ENCODE measurements at regions not wholly inside any gene's neighbourhood (a gene's known extent, or its start where the extent isn't known, plus 50 kb on each side); places are given as distances from the start of the nearest gene placed in this dataset.

DNA sequence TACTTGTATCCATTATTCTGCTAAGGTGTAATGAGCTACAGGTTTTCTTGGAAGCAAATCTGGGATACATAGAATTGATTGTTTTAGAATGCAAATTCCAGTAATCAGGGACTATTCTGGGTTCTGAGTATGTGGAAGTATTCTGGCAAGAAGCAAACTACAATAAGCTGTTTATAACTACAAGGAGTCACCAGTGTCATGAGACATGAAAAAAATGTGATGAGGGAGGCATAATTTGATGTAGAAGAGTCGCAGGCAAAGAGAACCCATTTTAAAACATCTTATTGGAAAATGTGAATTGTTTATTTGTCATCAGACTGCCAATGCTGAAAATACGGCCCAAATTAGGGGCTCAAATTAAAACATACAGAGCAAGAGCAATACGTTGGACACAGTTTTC is 321.8 kb upstream of the E2F7 start:
- no peak overlapping the region for H3K4me3 Mint-ChIP-seq
- no peaks in the 10 kb centered on the region for H3K27me3 Mint-ChIP-seq (ENCODE audit: low read depth)
- no peaks in the 10 kb centered on the region for H3K4me1 Mint-ChIP-seq (ENCODE audit: low read depth)
- H3K9me3 Mint-ChIP-seq, result peaks cover 3% of the 10 kb centered on the region
- DNase-seq, result no peak
- ATAC-seq, result no peak
- no peaks in the 10 kb centered on the region for H3K36me3 Mint-ChIP-seq (ENCODE audit: insufficient read depth)

DNA sequence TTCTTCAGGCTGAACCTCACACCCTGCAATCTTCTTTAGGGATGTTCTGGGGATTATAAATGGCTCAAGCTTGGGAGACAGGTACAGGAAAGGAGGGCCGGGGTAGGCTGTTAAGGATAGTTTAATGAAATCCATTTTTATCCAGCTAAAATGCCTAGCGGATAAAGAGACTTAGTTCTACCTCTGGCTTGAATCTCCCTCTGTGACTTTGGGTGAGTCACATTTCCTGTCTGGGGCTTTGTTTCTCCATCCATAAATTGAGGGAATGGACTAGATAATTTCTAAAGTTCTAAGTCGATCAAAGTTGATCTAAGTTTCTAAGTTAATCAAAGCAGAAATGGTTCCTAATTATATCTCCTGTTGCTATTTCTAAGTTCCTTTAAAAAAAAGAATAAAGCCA is 319.6 kb upstream of the E2F7 start:
- Mint-ChIP-seq H3K4me3 (no peak overlapping the region), H3K4me1 (ENCODE audit: low read depth) (no peaks in the 10 kb centered on the region), H3K27me3 (ENCODE audit: low read depth) (no peaks in the 10 kb centered on the region), H3K36me3 (ENCODE audit: insufficient read depth) (no peaks in the 10 kb centered on the region), H3K9me3 (peaks cover 3% of the 10 kb centered on the region)
- no peak for DNase-seq
- ATAC-seq, result no peak

DNA sequence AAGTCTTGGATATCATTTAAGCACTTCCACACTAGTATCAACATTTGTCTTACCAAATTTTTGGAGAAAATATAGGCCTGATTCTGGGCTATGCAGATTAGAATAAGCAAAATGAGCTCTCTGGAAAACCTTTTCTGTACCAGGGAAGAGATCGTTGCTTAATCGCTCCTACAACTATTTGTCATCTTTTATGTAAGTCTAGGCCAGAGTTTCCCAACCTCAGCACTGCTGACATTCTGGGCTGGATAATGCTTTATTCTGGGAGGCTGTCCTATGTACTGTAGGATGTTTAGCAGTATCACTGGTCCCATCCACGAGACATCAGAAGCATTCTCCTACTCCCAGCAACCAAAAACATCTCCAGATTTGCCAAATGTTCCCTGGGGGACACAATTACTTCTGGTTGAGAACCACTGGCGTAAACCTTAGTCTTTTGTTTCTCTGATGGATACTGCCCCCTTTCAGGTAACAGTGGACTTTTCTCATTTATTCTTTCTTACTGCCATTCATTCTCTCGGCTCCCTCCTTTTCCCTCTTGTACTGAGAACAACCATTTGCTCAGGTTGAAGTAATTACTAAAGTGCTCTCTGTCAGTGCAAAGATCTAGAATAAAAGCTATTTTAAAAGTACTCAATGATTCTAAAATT is 316.9 kb upstream of the E2F7 start:
- Mint-ChIP-seq H3K4me1 (ENCODE audit: low read depth) (no peaks in the 10 kb centered on the region), H3K9me3 (no peaks in the 10 kb centered on the region), H3K27me3 (ENCODE audit: low read depth) (no peaks in the 10 kb centered on the region), H3K4me3 (no peak overlapping the region), H3K36me3 (ENCODE audit: insufficient read depth) (no peaks in the 10 kb centered on the region)
- no peak for ATAC-seq
- DNase-seq, result no peak

DNA sequence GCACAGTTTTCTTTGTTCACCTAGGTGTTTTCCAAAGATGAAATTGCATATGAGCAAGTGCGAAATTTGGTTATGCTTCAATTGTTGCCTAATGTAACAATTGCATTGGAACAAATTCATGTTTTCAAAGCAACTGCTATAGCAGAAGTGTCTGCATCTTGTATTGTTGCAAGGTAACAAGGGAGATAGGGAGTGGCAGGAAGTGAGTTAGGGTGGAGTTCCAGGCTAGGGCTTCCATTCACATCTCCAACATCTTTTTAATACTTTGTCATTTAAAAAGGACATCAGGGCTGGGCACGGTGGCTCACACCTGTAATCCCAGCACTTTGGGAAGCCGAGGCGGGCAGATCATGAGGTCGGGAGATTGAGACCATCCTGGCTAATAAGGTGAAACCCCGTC is 312.3 kb upstream of the E2F7 start:
- Mint-ChIP-seq H3K27me3 (ENCODE audit: low read depth) (no peaks in the 10 kb centered on the region), H3K4me3 (no peak overlapping the region), H3K4me1 (ENCODE audit: low read depth) (no peaks in the 10 kb centered on the region), H3K9me3 (no peaks in the 10 kb centered on the region), H3K36me3 (ENCODE audit: insufficient read depth) (no peaks in the 10 kb centered on the region)
- DNase-seq, result no peak
- no peak for ATAC-seq

DNA sequence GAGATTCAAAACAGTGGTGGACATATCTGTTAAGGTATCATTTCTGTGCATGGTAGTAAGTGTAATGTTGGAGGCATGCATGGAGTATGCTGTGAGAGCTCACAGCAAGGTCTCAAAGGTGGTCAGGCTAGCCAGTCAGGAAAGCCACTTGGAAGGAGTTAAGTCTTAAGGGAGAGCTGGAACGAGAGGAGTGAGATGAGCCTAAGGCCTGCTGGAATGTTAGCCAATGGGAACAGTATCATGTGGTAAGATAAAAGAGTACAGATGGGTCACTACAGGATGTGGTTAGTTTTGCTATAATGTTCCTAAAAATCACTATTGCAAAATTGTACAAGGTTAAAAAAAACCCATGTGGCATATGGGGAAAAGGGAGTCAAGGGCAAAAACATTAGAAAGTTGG is 311.7 kb upstream of the E2F7 start:
- ATAC-seq (no peak), DNase-seq (no peak)
- H3K4me1 Mint-ChIP-seq (ENCODE audit: low read depth), result no peaks in the 10 kb centered on the region
- no peaks in the 10 kb centered on the region for H3K9me3 Mint-ChIP-seq
- H3K4me3 Mint-ChIP-seq, result no peak overlapping the region
- no peaks in the 10 kb centered on the region for H3K27me3 Mint-ChIP-seq (ENCODE audit: low read depth)
- H3K36me3 Mint-ChIP-seq (ENCODE audit: insufficient read depth), result no peaks in the 10 kb centered on the region

DNA sequence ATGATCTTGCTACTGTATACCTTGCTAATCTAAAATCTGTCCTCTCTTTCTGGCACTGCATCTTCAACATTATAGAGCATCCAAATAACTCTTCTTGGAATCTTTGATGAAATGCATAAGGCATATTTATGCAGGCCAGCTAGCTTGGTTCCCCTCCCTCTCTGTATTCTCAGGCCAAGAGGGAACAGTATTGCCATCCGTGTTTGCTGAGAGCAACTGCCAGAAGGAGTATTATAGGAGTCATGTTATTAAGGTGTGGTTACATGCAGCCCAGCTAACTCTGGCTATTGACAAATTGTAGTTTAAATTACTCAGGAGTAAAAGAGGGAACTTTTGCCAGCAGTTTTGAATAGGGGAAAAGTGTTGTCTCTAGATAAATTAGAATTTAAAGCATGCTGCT is 309.3 kb upstream of the E2F7 start:
- no peak for DNase-seq
- no peaks in the 10 kb centered on the region for H3K4me1 Mint-ChIP-seq (ENCODE audit: low read depth)
- no peak overlapping the region for H3K4me3 Mint-ChIP-seq
- ATAC-seq, result no peak
- no peaks in the 10 kb centered on the region for H3K36me3 Mint-ChIP-seq (ENCODE audit: insufficient read depth)
- no peaks in the 10 kb centered on the region for H3K27me3 Mint-ChIP-seq (ENCODE audit: low read depth)
- H3K9me3 Mint-ChIP-seq, result no peaks in the 10 kb centered on the region

DNA sequence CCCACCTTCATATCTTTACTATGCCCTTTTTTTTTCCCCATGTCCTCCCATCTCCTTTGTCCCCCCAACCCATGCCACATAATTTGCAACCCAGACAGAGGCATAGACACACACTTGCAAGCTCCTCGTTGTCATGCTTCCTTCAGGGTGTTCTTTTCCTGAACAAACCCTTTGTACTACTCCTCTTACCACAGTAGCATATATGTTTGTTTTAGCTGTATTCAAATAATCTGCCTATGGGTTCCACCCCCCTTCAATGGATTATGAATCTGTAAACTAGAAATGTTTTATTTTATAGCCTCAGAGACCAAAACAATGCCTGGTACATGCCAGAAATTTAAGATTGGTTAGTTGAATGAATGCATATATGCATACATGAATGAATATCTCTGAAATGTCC is 307.1 kb upstream of the E2F7 start:
- no peak for ATAC-seq
- Mint-ChIP-seq H3K36me3 (ENCODE audit: insufficient read depth) (no peaks in the 10 kb centered on the region), H3K4me3 (no peak overlapping the region), H3K4me1 (ENCODE audit: low read depth) (no peaks in the 10 kb centered on the region), H3K9me3 (no peaks in the 10 kb centered on the region), H3K27me3 (ENCODE audit: low read depth) (no peaks in the 10 kb centered on the region)
- no peak for DNase-seq

DNA sequence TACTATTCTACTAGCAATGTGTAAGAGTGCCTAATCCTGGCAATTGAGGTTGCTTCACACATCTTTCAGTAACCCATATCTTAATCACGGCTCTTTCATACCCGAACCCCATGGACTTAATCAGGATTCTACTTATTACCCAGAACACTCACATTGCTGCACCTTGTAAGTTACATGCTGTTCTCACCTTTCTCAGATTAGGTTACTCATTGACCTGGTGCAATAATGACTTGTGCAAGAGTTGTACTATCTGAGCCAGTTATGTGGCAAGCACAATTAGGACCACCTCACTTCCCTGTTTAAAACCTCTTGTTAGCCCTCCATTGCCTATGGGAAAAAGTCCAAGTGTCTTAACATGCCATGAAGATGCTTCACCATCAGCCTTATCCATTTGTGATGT is 306.7 kb upstream of the E2F7 start:
- no peaks in the 10 kb centered on the region for H3K27me3 Mint-ChIP-seq (ENCODE audit: low read depth)
- no peak overlapping the region for H3K4me3 Mint-ChIP-seq
- no peaks in the 10 kb centered on the region for H3K9me3 Mint-ChIP-seq

DNA sequence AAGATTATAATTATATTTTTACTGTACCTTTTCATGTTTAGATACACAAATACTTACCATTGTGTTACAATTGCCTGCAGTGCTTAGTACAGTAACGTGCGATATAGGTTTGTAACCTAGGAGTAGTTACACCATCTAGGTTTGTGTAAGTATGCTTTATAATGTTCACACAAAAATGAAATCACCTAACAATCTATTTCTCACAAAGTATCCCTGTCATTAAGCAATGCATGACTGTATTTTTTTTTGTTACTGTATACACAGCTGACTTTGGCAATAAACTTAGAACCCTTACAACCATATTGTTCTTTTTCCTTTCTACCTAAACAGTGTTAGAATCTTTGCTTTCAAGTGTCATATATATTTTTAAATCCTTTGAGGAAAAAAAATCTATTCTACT is 303.0 kb upstream of the E2F7 start:
- Mint-ChIP-seq H3K36me3 (ENCODE audit: insufficient read depth) (no peaks in the 10 kb centered on the region), H3K9me3 (no peaks in the 10 kb centered on the region), H3K4me1 (ENCODE audit: low read depth) (no peaks in the 10 kb centered on the region), H3K4me3 (no peak overlapping the region), H3K27me3 (ENCODE audit: low read depth) (no peaks in the 10 kb centered on the region)
- DNase-seq, result no peak
- ATAC-seq, result no peak

More for the DNA sequence above, 306.7 kb upstream of the E2F7 start:
- Mint-ChIP-seq H3K36me3 (ENCODE audit: insufficient read depth) (no peaks in the 10 kb centered on the region), H3K4me1 (ENCODE audit: low read depth) (no peaks in the 10 kb centered on the region)
- ATAC-seq (no peak), DNase-seq (no peak)

DNA sequence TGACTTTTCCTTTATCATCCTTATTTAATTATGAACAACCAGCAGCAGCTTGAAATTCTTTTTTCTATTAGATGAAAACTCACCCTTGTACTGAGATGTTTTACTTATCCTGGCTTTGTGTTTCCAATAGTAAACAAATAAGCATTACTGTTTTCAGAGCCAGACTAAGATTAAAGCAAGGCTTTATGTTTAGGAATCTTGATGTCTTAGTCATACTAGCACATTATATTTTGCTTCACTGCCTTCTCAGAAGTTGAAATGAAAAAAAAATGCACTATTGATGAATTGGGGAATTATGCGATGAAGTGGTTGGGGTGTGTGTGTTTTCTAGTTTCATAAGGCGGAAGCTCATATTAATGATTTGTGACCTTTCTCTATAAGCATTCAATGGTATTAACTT is 301.2 kb upstream of the E2F7 start:
- Mint-ChIP-seq H3K27me3 (ENCODE audit: low read depth) (no peaks in the 10 kb centered on the region), H3K9me3 (no peaks in the 10 kb centered on the region), H3K36me3 (ENCODE audit: insufficient read depth) (no peaks in the 10 kb centered on the region), H3K4me1 (ENCODE audit: low read depth) (no peaks in the 10 kb centered on the region), H3K4me3 (no peak overlapping the region)
- ATAC-seq (no peak), DNase-seq (no peak)

DNA sequence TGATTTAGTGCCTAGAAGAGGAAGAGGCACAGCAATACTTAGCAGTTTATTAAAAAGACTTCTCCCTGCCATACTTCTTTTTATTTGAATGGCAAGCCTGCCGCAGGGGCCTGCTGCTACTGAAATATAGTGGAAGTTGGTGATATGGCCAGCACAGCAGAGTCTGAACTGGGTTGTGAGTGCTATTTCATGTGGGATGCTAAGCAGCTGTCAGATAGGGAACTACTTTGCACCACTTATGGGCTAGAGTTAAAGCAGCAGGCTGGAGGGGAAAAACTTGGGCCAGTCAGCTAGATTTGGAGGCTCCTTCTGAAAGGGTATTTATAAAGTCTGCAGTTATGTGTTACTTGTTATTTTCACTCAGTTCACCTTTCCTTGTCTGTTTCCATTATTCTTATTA is 299.0 kb upstream of the E2F7 start:
- H3K4me1 Mint-ChIP-seq (ENCODE audit: low read depth), result no peaks in the 10 kb centered on the region
- ATAC-seq, result no peak
- H3K9me3 Mint-ChIP-seq, result no peaks in the 10 kb centered on the region
- H3K4me3 Mint-ChIP-seq, result no peak overlapping the region
- no peak for DNase-seq
- no peaks in the 10 kb centered on the region for H3K27me3 Mint-ChIP-seq (ENCODE audit: low read depth)
- H3K36me3 Mint-ChIP-seq (ENCODE audit: insufficient read depth), result no peaks in the 10 kb centered on the region

DNA sequence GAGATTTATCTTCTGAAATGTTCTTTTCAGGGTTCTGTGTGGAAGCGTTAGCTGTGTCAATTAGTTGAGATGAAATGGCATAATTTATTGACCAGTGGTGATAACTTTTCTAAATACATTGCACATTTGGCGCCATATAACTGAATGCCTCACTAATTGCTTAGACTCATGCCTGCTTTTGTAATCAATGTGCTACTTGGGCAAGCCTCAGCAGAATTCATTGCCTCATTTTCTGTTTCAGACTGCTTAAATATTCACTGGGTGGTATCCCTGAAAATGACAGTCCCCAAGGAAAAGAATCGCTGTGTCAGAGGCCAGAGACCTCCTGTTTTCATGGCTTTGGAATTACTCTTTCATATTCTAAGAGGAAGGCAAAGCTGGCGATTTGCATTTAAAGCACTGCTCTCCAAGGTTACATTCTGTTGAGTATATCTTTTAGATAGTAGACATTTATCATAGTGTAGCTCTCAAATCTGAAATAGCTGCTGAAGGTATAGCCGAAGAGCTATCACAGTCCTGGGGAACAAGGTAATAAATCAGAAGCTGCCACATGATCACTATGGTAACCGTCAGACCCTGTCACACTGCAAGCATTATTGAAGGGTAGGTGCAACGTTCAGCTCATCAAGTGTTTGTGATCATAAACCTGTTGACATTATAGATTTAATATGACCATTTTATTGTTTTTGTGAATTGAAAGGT is 297.3 kb upstream of the E2F7 start:
- no peaks in the 10 kb centered on the region for H3K36me3 Mint-ChIP-seq (ENCODE audit: insufficient read depth)
- no peak overlapping the region for H3K4me3 Mint-ChIP-seq
- no peak for ATAC-seq

DNA sequence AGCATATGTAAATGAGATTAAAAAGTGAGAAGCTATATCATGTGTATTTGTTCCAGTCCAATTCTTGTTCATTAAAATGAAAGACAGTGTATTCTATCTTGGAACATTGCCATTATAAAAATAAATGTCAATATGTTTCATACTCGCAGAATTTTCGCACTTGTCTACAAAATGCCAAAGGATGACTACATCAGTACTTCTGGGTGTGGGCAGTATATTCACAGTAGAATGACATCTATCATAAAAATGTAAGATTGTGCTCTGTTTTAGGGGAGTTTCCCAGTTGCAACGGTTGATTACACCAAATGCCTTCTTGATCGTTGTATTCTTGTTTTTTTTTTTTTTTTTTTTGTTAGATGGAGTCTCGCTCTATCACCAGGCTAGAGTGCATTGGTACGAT is 292.3 kb upstream of the E2F7 start:
- Mint-ChIP-seq H3K27me3 (ENCODE audit: low read depth) (no peaks in the 10 kb centered on the region), H3K36me3 (ENCODE audit: insufficient read depth) (no peaks in the 10 kb centered on the region), H3K4me1 (ENCODE audit: low read depth) (no peaks in the 10 kb centered on the region), H3K4me3 (no peak overlapping the region), H3K9me3 (no peaks in the 10 kb centered on the region)
- DNase-seq (no peak), ATAC-seq (no peak)

More for the DNA sequence above, 297.3 kb upstream of the E2F7 start:
- Mint-ChIP-seq H3K9me3 (no peaks in the 10 kb centered on the region), H3K27me3 (ENCODE audit: low read depth) (no peaks in the 10 kb centered on the region), H3K4me1 (ENCODE audit: low read depth) (no peaks in the 10 kb centered on the region)
- DNase-seq, result no peak

DNA sequence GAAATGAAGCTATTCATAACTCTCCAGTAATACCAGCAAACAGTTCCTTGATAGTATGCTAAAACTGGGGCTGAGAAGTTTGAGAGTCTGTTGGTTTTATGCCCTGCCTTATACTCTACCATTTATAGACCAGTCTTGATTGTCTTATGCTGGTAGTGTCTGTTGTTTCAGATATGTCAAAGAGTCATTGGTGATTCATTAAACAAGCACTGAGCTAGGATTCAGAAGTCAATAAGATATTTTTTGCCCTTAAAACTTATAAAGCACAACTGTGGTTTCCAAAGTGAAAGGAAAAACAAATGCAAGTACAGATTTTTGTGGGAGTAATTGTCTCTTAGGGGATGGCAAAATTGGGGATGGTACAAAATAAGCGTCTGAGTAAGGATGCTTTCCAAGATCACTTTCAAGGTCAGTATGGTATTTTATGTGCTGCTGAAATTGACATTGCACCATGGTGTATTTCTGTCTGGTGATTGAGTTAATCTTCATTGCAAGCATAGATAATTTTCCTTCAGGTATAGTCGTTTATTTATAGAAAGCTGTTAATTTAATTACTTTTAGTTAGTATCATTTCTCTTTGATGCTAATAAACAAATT is 289.5 kb upstream of the E2F7 start:
- no peak for ATAC-seq
- no peak for DNase-seq
- H3K4me3 Mint-ChIP-seq, result no peak overlapping the region
- no peaks in the 10 kb centered on the region for H3K36me3 Mint-ChIP-seq (ENCODE audit: insufficient read depth)
- H3K27me3 Mint-ChIP-seq (ENCODE audit: low read depth), result no peaks in the 10 kb centered on the region
- H3K9me3 Mint-ChIP-seq, result no peaks in the 10 kb centered on the region
- no peaks in the 10 kb centered on the region for H3K4me1 Mint-ChIP-seq (ENCODE audit: low read depth)

DNA sequence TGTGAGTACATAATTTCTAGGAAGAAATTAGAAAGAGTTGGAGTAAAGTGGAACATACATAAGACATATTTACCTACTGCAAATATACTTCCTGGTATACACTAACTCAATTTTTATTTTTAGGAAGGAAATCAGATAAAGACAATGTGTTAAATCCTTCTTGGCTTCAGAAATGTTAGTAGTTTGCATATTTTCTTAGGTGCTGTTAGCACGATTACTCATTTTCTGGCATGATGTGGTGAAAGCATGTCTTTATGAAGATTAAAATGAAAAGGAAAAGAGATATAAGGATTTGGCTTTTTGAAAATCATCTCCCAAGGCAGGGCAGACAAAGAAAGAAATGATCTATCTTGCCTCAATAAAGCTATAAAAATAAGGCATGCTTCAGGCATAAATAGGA is 287.6 kb upstream of the E2F7 start:
- H3K36me3 Mint-ChIP-seq (ENCODE audit: insufficient read depth), result no peaks in the 10 kb centered on the region
- H3K4me1 Mint-ChIP-seq (ENCODE audit: low read depth), result no peaks in the 10 kb centered on the region
- no peaks in the 10 kb centered on the region for H3K27me3 Mint-ChIP-seq (ENCODE audit: low read depth)
- ATAC-seq (no peak), DNase-seq (no peak)
- H3K4me3 Mint-ChIP-seq, result no peak overlapping the region
- H3K9me3 Mint-ChIP-seq, result no peaks in the 10 kb centered on the region
